Renal cortex interstitium (tissue), 11 donors: ENCODE measurements at regions not wholly inside any gene's neighbourhood (a gene's known extent, or its start where the extent isn't known, plus 50 kb on each side); places are given as distances from the start of the nearest gene placed in this dataset.
"Not testable (repeated sequence)": the region's sequence is repeated elsewhere in the genome, so short reads cannot be mapped to it uniquely, and the experiment has no call there.

Source experiments
- DNase-seq, 11 donors: peaks; one replicate each; pipeline ENCODE4 v3.0.0-alpha.2; 2013; ENCODE audit warnings: low read depth in 9 of 11, low spot score in 4 of 11; ENCODE audit errors: extremely low read depth in 1 of 11

DNA sequence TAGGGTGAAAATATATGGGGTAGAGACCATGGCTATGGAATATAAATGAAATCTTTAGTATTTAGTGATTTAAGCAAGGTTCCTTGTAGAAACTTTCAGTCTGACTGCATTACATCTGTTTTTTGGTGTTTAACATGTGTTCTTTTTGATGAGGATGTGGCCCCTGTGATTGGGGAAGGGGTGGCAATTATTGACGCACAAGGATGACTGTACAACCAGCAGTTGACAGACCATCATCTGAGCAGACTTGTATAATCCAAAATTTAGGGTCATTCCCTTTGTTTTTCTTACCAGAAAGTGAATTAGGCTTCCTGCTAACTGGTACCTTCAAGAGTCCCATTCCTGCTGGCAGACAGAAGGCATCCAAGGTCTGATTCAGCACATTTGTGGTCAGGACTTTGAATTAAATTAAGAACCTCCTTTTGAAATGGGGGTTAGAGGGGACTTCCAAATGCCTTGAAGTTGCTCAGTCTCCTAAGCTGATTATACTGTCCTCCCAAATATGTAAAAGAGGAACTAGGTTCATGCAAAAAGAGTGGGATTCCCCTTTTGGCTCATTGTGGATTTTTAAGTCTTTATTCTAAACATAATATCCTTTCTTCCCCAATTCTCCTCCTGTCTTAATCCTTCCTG is 112.4 kb upstream of the CXCL13 start:
- no peak for DNase-seq

DNA sequence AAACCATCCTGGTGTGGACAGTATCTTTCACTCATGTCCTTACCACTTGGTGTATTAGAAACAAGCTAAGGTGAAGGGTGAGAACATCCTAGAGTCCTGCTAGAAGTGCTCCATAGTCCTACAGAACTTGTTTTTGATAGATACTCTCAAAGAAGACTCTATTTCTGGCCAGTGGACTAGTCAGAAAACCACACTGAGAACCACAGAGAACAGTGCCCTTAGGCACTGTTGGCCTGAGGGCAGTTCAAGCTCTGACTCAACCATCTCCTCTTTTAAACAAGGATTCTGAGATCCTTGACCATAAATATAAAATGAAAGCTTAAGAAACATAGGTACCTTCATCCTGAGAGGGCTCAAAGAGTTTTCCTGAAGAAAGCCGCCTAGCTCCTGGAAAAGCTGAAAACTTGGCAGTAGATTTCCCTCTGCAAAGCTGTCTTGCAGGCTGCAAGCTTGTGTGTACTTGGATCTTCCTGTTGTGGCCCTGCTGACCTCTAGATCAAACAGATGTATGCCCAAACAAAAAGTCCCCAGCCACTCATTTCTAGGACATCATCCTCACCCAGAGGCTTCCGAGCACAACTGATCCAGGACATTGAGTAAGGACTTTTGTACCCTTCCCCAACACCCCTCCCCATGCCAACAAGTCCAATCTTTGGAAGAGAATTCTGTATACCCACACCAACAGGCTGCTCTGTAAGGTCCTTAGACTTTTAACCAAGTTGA is 111.6 kb upstream of the CXCL13 start:
- DNase-seq, result no peak

DNA sequence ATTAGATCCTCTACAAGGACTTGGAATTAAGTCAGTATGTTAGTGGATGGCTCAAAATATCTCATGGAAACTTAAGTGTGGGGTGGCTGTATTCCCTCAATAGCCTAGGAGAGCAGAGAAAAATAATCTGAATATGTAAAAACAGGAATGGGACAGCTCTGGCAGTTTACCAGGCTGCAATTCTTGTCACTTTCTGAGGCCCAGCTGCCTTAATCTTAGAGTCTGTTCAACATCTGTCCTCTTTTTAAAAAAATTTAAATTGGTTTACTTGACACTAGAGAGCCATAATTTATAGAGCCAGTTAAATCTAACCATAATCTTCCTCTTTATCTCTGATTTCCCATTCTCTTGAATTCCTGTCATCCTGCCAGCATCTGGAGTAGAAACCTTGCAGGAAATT is 109.2 kb upstream of the CXCL13 start:
- no peak for DNase-seq

DNA sequence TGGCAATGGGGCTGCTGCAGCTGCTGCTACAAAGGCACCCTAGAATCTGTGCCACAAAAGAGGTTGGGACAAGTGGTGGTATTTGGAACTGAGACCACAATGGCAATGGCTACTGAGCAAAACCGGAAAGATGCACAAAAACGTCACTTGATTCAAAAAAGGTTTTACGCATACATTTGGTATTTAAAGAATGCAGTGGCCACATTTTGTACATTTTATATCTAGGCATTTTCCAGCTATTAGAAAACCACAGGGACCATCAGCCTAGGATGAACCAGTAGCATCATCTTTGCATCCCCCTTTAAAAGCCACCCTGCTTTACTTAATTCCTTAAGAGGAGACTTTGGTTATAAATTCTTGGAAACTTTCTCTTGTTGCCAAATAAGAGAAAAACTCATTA is 104.8 kb upstream of the CXCL13 start:
- DNase-seq, result no peak

DNA sequence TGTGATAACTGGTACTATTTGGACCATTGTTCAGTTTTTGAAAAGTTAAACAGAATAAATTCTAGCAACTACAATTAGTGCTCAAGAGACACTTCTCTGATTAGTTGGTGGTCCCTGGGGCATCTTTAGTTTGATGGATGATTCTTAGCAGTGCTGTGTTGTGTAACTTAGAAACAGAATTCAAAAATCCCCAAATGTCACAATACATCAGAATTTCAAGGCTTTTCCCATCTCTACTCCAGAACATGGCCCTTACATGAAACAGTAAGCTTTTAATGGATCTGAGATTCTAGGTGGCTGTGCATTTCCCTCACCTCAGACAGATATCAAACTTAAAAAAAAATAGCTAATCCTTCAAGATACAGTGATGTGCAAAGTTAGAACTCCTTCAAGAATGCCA is 104.4 kb upstream of the CXCL13 start:
- no peak for DNase-seq

DNA sequence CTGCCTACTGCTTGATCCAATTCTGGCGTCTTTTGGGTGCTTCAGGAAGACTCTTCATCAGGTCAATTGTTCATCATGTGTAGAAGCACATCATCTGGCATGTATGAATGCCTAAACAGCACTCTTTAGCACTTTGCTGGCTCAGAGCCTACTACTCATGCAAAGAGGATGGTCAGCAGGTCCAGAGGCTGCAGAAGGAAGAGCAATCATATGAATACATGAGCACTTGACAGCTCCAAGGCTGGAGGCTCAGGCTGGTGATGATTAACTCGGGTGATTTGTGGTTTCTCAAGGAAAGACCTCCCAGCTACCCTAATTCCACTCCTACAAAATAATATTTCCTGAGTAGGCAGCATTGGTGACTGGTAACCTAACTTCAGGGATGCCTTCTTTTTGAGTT is 103.8 kb upstream of the CXCL13 start:
- no peak for DNase-seq

DNA sequence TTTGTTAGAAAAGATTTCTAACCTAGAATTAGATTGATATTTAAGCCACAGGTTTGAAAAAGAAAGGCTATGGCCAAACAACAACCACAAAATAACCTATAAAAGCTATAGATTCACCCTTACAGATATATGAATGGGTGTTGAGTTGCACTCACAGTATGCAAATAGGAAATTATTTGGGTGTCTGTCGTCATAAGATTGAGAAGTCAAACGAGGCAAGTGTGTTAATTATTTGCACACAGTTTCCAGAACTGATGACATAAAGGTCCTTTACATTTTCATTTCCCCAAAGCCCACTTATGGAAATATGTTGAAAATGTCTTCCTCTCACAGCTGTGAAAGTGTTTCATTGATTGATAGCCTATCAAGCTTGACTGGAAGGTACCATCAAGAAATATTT is 101.2 kb upstream of the CXCL13 start:
- DNase-seq, result no peak

DNA sequence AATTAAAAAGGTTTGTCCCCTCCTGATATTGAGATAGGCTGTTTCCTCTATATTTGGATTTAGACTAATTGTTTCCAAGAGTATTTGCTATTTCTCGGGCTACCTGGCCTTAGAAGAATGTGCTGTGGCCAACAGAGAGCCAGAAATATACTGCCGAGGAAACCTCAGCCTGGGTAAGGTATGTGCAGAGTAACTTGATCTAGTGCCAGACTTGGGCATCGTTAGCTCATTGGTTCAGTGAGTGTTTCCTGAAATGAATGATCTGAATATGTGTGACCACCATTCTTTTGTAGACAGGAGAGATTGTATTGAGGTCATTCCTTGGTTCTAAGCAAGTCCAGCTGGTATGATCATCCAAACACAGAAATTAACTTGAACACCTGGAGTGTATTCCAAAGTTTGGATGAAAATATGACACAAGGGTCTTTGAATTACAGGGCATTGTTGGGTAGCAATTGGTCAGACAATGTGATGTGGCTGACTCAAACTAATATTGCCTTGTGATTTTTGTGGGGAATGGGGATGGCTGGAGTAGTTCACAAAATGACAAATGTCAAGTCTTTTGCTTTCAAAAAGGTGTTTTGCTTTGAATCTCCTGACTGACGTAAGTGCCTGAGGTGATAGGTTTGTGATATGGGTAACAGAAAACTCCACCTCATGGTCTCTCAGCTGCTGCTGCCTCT is 100.2 kb upstream of the CXCL13 start:
- DNase-seq, result no peak

DNA sequence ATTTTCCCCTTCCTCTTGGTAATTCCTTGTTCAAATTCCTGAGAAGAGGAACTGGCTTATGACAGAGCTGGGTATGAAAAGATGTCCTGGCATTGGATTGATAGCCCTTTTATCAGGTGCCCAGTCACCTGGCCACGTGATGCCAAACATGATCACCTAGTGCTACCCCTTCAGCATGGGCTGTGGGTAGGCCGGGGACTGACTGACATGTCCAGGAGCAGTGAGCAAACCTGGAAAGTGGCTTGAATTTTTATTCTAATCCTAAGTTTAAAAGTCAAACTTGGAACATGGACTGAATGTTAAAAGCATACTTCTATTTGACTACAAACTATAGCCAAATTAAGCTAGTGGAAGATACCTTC is 99.7 kb upstream of the CXCL13 start:
- DNase-seq, result no peak

DNA sequence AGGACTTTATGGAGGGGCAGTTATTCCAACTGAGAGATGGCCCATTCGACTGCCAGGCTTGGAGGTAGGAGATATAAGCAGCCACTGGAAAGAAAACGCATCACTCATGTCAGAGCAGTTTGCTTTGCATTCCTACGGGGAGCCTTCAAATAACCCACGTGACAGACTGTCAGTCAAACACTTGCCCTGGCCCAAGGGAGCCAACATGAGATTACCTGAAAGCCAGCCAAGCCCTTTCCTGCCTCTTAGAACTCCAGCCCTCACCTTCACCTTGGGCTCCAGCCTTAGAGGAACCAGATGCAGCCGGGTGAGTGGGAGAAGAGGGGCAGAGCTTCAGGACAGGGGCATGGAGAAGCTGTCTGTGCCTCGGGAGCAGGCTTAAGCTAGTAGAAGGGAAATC is 95.3 kb upstream of the CXCL13 start:
- DNase-seq, result no peak

DNA sequence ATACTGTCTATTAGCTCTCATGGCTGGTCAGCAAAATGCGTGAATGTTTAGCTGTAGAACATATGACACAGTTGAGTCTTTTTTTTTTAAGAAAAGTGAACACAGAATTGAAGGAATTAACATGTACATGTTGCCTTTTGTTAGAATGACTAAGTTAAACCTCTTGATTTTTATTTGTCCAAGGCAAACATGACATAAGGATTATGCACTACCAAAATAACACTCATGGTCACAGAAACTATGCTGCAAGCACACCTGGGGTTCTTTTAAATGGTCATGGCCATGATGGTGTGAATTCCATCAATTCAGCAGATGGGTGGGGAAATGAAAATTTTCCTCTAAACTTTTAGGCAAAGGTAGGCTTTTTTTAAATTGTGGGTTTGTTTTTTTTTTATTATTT is 80.1 kb upstream of the CXCL13 start:
- DNase-seq, result no peak

DNA sequence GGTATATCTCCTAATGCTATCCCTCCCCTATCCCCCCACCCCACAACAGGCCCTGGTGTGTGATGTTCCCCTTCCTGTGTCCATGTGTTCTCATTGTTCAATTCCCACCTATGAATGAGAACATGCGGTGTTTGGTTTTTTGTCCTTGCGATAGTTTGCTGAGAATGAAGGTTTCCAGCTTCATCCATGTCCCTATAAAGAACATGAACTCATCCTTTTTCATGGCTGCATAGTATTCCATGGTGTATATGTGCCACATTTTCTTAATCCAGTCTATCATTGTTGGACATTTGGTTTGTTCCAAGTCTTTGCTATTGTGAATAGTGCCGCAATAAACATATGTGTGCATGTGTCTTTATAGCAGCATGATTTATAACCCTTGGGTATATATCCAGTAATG is 77.7 kb upstream of the CXCL13 start:
- DNase-seq, result not testable (repeated sequence)

DNA sequence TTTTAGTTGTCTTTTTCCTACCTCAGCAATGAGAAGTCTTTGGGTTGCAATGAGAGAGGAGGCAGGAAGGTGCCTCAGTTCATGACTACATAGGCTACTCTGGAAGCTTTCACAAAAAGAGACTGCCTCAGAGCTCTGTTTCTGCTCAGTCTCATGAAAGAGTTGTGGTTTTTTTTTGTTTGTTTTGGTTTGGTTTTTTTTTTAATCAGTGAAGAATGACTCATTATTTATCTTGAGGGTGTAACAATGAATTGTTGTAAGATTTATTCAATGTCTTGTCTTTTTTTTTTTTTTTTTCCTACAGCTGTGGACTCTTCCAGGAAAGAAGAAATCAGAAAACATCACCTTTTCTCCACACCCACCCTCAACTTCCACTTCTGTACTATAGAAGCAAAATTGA is 67.5 kb upstream of the CXCL13 start:
- no peak for DNase-seq

DNA sequence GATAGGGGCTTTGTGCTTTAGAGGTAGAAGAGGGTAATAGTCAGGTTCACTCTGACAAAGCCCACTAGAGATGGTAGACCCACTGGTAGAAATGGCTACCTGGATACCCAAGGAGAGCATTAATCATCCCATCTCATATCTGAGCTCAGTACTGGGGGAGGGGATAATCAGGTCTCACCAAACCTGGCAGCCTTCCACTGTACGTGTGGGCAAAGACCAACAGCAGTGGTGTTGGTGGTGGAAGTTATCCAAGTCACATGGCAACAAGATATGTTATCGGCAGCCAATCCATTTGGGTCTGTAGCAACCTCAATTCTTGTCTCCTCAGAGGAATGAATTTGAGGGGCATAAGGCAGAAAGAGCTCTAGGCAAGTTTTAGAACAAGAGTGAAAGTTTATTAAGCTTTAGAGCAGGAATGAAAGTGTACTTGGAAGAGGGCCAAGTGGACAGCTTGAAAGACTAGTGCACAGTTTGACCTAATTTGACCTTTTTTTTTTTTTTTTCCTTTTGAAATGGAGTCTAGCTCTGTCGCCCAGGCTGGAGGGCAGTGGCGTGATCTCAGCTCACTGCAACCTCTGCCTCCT is 67.0 kb upstream of the CXCL13 start:
- peak in 2 of 11 donors; percentile 1 to 4 for DNase-seq
